GM21526 (cell line): ENCODE measurements at regions not wholly inside any gene's neighbourhood (a gene's known extent, or its start where the extent isn't known, plus 50 kb on each side); places are given as distances from the start of the nearest gene placed in this dataset.
"Not testable (repeated sequence)": the region's sequence is repeated elsewhere in the genome, so short reads cannot be mapped to it uniquely, and the experiment has no call there.

Source experiments
- ATAC-seq: cut with Tn5 transposase; IDR thresholded peaks from one replicate; pipeline ENCODE4 v1.9.1; 2021; ENCODE audit warnings: moderate library complexity; ENCODE audit not compliant: unreplicated experiment, low FRiP score

DNA sequence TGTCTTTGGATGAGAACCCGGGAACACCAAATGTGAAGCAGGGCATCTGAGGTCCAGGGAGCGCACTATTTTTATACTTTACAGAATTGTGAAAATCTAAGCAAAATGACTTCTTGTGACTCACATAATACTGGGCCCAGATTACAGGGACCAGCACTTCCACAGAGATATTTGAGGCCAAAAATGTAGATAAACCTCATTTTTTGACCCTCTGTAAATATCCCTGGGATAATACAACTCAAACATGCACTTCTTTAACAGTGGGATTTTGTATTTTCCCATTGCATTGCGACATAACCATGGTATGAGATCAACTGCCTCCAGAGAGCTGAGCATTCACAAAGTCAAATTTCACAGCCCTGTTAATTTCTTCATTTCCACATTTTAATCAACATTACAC is 289.4 kb upstream of the ADGRL4 start:
- no peak for ATAC-seq

GRCh38 chr1:79293611-79294010 is 287.1 kb upstream of the ADGRL4 start:
- ATAC-seq = no peak

DNA sequence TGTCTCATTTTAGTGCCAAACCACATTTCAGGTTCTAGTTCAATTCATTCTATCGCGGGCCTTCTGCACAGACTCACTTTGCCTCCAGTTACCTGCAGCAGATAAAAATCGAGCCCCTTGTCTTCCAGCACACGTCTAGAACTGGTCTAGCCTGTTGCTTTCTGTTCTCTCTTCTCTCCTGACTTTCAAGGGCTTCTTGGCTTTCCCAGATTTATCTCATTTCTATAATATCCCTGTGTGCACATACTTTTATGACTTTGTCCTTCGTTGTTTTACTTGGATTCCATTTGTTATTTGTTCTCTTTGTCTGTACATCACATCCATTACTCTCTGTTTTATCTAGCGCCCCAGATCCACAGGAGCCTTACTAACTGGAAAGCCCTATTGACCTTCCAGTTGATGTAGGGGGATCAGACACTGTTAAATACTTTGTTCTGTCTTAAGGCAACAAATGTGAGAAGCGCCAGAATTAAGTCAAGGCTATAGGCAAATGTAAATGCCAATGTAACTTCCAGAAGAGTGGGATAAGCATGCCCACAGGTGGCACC is 284.5 kb upstream of the ADGRL4 start:
- no peak for ATAC-seq

GRCh38 chr1:79287982-79288381 is 281.5 kb upstream of the ADGRL4 start:
- no peak for ATAC-seq

- no peak for ATAC-seq
These were observed 279.1 kb upstream of the ADGRL4 start for GRCh38 chr1:79285667-79286066.

DNA sequence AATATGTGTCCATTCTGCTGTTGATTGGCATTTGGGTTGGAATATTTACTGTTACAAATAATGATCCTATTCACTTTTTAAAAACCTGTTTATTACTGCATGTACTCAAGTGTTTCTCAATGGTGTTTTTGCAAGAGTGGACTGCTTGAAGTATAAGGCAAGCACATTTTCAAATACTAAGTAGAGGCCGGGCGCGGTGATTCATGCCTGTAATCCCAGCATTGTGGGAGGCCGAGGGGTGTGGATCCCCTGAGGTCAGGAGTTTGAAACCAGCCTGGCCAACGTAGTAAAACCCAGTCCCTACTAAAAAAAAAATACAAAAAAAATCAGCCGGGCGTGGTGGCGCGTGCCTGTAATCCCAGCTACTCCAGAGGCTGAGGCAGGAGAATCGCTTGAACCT is 276.9 kb upstream of the ADGRL4 start:
- ATAC-seq = no peak

- no peak for ATAC-seq
These were observed 274.9 kb upstream of the ADGRL4 start for GRCh38 chr1:79281442-79281841.

DNA sequence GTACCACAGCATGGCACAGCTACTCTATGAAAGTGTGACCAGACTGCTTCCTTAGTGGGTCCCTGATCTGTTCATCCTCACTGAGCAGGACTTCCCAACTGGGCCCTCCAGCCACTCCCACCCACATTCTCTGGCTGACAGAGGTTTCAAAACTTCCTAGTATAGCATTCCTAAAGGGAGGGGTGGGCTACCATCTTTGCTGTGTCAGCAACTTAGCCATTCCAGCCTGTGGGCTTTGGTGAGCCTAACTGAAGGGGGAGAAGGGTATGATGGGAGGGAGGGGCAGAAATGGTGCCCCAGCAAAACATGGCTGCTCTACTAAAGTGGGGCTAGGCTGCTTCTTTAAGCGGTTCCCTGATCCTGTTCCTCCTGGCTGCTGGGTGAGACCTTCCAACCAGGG is 265.2 kb upstream of the ADGRL4 start:
- ATAC-seq = no peak

DNA sequence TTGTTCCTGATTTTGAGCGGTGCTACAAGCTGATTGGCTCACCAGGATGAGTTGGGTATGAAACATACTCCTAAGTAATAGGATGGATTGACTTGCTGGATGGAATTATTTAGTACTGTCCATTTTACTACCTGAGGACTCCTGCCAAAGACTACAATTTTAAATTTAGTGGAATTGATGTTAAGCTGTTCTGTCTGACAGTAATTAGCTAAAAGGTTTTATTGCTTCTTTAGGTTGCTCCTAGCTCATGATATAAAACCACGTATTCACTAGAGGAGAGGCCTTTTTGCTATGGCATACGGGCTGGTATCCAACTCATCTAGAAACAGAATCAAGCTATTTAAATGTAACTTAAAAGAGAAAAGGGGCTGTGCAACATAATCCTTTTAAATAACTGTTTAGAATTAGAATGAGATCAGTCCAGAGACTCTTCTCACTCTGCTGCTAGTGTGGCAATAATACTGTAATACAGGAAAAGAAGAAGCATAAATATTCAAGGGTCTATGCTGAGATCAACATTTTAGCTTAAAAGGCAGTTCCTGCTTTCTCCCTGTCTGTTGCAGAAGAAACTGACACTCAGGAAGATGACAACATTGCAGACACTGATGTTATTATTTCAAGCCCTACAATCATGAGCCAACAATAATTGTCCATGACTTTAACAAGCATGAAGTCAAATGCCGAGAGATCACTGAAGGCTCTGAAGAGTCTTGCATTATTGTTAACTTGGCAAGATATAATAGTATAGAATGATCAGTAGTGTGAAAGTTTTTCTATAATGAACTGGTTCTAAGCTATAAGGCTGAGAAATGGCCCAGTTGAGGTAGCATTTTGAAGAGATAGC is 258.7 kb upstream of the ADGRL4 start:
- no peak for ATAC-seq

- ATAC-seq = no peak
These were observed 257.8 kb upstream of the ADGRL4 start for GRCh38 chr1:79264285-79264684.

- no peak for ATAC-seq
These were observed 256.3 kb upstream of the ADGRL4 start for GRCh38 chr1:79262745-79263258.

DNA sequence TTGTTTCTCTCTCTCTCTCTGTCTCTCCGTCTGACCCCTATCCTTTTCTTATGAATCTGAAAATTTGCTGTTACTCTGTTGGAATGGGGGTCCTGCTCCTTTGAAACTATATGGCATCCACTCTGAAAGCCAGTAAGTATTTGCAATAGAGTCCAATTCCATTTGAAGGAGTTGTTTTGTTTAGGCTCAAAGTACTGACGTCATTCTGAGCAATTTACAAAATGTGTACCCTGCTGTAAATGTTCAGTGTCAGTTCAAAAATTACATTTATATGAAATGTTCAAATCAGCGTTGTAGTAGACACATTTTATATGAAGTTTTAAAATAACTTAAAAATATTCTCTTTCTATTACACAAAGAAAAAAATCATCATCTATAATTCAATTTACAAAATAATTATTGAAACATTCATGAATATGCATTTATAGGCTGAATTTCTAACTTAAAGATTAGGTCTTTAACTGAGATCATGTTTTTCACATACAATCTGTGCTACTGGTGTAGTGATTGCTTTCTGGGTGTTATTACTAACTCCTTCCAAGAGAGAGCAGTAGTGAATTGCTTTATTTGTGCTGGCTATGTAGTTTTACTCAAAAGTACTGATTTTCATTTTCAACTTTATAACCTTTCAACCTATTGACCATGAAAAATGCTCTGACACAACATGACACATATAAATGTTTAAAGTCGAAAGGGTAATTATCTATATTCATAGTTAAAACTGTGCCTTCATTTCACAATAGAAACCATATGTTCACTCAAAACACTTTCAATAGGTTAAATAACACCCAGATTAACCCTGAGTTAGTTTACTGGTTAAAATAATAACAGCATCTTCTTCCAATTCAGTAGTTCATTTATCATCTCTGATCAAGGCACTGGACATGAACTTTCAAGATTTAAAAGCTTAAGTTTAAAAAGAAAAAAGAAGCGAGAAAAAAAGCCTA is 253.1 kb upstream of the ADGRL4 start:
- ATAC-seq = peak; percentile 89

- no peak for ATAC-seq
These were observed 248.9 kb upstream of the ADGRL4 start for GRCh38 chr1:79255421-79255820.

GRCh38 chr1:79252598-79252997 is 246.1 kb upstream of the ADGRL4 start:
- no peak for ATAC-seq

- ATAC-seq = no peak
These were observed 233.3 kb upstream of the ADGRL4 start for GRCh38 chr1:79239840-79240239.

GRCh38 chr1:79235301-79236002 is 228.9 kb upstream of the ADGRL4 start:
- no peak for ATAC-seq

- ATAC-seq = no peak
These were observed 226.3 kb upstream of the ADGRL4 start for GRCh38 chr1:79232818-79233217.

- not testable (repeated sequence) for ATAC-seq
These were observed 224.2 kb upstream of the ADGRL4 start for GRCh38 chr1:79230751-79231150.

DNA sequence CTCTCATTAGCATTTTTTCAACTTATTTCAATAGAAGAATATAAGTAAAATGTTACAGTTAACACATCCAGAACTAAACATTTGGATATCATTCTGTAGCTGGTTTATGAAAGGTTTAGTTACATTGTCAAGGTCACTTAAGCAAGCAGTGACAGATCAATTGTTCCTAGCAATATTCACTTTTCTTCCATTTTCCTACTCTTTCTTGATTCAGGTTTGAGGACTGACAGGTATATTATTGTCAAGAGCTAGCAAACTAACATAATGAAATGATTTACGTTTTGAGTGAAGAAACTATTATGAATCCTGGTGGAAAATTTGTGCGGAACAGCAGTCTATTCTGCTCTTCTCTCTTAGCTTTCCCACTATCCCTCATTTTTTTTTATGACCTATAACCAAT is 220.4 kb upstream of the ADGRL4 start:
- ATAC-seq = no peak

GRCh38 chr1:79224537-79224936 is 218.0 kb upstream of the ADGRL4 start:
- ATAC-seq = no peak
